Activated naive CD8-positive, alpha-beta T cell treated with anti-CD3 and anti-CD28 coated beads, Interleukin-2, amount 50 U/mL, for 16 hours (primary cell): ENCODE measurements at regions not wholly inside any gene's neighbourhood (a gene's known extent, or its start where the extent isn't known, plus 50 kb on each side); places are given as distances from the start of the nearest gene placed in this dataset.

ENCODE experiments used
- DNase-seq: peaks from one replicate; pipeline ENCODE4 v3.0.0-alpha.2; 2020; ENCODE audit warnings: low read depth, low spot score

- DNase-seq: no peak
Measured at GRCh38 chr20:52921340-52921739, 50.8 kb upstream of the TSHZ2 start.

- no peak for DNase-seq
Measured at GRCh38 chr20:52918311-52918710, 53.8 kb upstream of the TSHZ2 start.

DNA sequence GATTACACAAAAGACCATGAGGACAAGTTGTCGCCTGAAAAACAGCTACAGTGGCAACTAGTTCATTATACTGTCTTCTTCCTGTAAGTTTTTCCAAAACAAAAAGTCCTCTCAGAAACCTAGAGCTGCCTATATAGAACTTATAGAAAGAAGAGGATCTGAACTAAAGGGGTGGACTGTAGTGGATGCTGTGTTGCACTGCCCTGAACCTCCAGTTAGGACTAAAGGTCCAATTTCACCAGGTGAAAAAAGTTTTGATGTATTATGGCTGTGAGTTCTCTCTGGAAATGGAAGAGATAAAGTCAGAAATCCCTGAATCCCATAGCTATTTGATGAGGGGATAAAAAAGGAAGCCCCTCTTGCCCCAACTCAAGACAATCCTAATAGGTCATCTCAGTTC lies 56.6 kb upstream of the TSHZ2 start:
- no peak for DNase-seq

GRCh38 chr20:52914870-52915269 lies 57.3 kb upstream of the TSHZ2 start:
- DNase-seq: no peak

DNA sequence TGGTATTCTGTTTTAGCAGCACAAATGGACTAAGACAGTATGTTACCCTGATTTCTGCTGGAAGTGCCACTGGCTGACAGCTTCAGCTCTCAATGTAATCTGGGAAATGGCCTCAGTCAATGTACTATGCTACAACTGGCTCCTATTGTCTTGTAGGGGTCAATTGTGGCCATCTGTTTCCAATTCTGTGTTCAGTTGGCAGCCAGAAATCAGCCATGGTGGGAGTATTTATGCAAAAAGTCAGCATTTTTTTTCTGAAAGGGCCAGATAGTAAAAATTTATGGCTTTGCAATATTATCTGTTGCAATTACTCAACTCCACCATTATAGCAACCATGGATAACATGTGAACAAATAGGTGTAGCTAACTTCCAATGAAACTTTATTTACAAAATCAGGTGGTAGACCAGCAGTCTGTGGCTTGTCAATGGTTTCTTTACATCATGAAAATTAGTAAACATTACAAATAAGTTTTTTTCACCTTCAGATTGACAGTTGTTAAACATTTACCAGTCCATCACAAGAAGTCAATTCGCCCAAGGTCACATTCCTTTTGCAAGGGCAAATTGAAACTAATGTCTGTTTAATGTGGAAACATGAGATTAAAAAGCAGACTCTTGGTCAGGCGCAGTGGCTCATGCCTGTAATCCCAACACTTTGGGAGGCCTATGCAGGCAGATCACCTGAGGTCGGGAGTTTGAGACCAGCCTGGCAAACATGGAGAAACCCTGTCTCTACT lies 58.3 kb upstream of the TSHZ2 start:
- DNase-seq: no peak

GRCh38 chr20:52905241-52905994 lies 66.7 kb upstream of the TSHZ2 start:
- DNase-seq: no peak

DNA sequence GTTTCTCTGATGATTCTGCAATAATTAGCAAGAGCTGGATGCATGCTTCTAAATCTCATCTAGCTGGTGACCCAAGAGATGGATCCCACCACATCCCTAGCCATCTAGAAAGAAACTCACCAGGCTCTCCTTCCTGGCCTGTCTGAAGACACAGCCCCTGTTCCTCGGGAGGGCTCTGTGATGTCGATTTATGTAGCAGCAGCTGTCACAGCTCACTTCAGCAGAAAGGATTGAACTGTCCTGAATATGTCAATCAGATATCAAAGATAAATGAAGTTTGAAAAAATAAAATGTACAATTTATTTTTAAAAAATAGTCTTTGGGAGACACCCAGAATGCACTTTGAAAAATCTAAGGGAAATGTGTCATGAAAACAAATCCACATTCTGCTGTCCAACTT lies 67.3 kb upstream of the TSHZ2 start:
- DNase-seq: no peak

DNA sequence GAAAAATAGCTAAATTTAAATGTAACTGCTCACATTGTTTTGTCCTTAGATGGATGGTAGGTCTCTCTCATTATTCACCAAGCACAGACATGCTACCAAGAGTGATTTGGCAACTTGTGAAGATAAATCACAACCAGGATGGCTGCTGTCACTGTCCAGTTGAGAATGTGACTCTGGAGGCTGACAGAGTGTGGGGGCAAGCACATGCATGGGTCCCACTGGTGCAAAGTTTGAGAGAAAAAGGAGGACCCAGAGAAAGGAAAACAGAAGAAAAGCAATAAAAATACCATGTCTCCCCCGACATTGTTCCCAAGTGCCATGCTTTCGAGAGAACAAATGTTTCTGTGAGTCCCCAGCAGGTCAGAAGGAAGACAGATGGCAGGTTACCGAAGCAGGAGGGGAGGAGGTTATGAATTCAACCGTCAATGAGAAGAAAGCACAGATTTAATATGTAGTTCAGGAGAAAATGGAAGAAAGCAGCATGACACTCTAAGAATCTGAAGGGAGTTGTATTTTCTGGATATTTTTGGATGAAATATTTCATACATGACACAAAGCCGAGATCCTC lies 73.0 kb upstream of the TSHZ2 start:
- no peak for DNase-seq

DNA sequence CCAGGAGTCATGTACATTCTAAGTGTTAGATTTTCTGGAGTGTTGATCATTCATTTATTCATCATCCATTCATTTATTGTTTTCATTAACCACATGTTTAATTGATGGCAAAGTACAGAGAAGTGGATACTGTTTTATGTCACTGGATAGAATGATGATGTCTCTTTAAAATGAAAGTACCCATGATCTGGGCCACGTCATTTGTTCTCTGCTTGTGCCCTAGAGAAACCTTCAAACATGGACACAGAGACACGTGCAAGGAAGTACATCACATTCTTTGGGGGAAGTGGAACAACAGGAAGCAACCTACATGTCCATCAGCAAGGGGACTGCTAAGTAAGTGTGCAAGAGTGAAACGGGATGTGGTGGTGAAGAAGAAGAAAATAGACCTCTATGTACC lies 75.8 kb upstream of the TSHZ2 start:
- no peak for DNase-seq

DNA sequence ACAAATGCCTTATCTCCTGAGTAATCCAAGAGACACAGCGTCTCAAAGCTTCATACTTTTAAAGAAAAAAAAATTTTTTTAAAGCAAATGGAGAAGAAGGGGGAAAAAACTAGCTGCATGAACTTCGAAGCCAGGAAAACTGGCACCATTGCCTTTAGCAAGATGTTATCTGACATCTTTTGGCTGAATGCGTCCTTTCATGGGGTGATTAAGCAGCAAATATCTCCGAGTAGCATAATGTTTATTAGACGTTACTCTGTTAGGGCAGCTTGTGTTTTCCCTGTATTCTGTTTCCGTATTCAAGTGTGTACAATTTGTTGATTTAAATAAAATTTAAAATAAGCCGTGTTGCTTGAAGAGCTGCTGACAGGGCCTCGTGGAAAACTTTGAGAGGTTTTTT lies 76.5 kb upstream of the TSHZ2 start:
- DNase-seq: no peak

DNA sequence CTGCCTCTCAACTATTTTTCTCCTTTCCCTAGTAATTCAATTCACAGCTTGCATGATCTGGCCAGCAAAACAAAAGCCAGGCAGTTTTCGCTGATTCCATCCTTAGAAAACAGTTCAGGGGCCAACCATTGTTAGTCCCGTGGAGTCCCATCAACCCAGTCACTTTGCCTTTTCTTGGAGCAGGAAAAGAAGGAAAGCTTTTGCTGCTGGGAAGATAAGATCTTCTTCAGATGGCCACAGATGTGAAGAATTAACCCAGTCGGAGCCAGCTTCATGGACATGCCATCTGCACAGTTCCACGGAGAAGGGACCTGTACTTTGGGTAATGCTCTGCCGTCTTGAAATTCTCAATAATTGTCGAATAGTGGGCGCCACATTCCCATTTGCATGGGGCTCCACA lies 76.9 kb upstream of the TSHZ2 start:
- DNase-seq: no peak

DNA sequence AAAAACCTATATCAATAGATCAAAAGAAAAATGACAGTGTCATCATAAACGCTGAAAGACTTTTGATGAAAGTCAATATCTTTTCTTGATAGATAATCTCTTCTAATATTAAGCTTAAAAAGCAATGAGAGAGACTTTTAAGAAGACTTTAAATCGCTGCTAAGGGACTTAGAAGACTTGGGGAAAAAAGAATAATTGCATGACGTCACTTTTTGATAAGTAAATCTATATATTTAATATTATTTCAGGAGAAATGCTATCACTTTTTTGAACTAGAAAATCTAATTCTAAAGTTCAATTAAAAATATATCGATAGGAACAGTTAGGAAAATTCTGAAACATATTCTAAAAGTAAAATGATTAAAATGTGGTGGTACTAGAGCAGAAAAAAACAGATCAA lies 78.7 kb upstream of the TSHZ2 start:
- no peak for DNase-seq

DNA sequence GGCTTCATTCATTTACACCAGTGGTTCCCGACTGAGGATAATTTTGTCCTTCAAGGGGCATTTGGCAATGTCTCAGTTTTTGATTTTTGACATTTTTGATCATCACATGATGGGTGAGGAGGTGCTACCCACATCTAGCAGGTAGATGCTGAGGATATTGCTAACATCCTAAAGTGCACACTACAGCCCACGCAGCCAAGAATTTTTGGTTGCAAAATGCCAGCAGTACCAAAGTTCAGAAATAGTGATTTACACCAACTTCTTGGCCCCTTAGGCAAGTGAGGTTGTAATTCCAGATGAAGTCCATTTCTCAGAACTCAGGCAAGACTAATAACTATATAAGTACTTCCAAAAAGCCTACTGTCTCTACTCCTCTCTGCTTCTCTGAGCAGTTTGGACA lies 80.1 kb upstream of the TSHZ2 start:
- DNase-seq: no peak

- no peak for DNase-seq
Measured at GRCh38 chr20:52890130-52890529, 82.0 kb upstream of the TSHZ2 start.

DNA sequence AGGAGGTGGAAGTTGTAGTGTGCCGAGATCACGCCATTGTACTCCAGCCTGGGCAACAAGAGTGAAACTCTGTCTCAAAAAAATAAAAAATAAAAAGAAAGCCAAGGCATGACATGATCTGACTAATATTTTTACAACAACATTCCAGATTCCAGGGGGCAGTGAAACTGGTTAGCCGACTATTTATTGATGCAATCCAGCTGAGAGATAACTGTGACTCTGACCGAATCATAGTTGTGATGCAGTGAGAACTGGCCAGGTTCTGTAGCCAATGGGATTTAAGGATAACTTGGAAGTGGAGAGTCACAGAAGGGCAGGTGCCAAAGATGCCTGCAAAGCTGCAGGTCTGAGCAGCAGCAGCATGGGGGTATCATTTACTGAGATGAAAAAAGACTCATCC lies 82.9 kb upstream of the TSHZ2 start:
- no peak for DNase-seq

DNA sequence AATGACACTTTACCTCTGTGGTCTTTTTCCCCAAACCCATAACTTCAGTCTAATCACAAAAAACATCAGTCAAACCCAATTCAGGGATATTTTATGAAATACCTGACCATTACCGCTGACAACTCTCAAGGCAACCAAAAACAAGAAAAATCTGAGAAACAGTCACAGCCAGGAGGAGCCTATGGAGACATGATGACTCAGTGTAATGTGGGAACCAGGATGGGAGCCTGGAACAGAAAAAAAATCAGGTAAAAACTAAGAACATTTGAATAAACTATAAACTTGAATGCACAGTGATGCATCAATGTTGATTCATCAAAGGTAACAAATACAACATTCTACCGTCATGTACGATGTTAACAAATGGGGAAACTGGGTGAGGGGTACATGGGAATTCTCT lies 84.1 kb upstream of the TSHZ2 start:
- DNase-seq: no peak

DNA sequence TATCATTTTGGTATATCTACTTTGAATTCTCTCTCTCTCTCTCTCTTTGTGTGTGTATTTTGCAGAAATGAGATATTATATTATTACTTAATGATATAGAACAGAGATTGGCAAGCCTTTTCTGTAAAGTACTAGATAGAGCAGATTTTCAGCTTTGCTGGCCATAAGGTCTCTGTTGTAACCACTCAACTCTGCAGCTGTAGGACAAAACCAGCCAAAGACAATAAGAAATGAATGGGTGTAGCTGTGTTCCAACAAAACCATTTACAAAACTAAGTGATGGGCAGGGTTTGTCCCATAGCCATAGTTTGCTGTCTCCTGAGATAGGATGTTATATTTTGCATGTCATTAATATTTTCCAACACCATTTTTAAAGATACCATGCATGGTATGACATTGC lies 91.2 kb upstream of the TSHZ2 start:
- DNase-seq: no peak

DNA sequence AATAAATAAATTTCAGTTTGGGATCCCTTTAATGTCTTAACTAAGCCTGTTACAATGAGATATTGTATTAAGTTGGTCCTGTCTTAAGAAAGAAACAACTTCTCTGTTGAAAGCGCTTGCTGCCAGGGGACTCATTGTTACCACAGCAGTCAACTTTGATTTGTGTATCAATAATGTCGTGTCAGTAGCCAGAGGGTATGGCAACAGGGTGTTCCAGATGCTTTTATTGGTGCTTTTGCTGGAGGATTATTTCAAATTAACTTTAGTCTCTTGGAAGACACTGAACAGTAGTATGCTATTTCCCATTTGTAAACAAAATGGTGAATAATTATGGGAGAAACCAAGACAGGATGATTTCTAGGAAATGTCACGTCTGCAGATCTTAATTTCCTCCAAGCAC lies 91.9 kb upstream of the TSHZ2 start:
- no peak for DNase-seq

GRCh38 chr20:52874241-52874640 lies 97.9 kb upstream of the TSHZ2 start:
- no peak for DNase-seq

DNA sequence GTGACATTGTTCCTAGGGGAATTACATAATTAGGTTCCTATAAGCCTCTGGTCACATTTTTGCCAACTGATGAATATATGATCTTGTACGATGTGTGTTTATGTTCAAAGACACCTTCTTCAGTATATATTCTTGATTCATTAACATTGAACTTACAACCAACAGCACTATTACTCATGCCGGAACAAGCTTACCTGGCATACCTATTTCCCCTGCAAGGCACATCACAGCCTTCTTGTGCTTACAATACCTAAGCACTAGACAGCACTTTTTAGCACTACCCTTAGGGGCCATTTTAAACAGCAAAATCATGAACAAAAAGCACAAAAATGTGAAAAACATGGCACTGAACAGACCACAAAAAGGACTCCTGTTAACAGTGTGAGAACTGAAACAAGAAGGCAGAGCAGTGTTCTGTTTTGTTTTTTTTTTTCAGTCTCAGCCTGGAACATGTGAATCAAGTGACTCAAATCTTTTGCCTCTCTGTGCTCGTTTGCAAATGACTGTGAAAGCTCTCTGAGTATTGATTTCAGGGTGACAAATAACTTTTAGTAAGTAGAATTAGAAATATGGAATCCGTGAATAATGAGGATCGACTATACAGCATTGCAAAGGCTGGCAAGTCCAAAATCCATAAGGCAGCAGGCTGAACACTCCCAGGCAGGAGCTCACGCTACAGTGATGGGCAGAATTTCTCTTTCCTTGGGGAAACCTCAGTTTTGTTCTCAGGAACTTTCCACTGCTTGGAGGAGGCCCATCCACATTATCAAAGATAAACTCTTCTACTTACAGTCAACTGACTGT lies 102.3 kb upstream of the TSHZ2 start:
- no peak for DNase-seq

DNA sequence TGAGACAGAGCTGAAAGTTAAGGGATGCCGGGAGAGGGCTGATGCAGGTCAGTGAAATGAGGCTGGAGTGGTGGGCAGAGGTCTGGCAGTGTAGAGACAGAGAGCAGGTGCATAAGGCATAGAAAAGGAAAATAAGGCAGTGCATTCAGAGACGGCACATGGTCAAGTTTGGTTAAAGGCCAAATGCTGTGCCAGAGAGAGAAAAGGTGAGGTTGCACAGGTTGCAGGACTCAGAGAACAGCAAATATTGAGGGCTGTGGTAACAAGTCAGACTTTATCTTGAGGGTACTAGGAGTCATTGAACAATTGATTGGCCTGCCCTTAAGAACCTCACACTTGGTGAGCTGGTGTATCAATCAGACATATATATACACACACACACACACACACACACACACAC lies 102.9 kb upstream of the TSHZ2 start:
- no peak for DNase-seq

GRCh38 chr20:52867305-52867704 lies 104.9 kb upstream of the TSHZ2 start:
- DNase-seq: no peak
